ENCODE measurements at regions not wholly inside any gene's neighbourhood (a gene's known extent, or its start where the extent isn't known, plus 50 kb on each side); places are given as distances from the start of the nearest gene placed in this dataset.
"Not testable (repeated sequence)": the region's sequence is repeated elsewhere in the genome, so short reads cannot be mapped to it uniquely, and the experiment has no call there.

- DNase-seq, result no peak
These were observed 128.8 kb upstream of the IL12A start for GRCh38 chr3:159859836-159860235.

- no peak for DNase-seq
These were observed 128.1 kb upstream of the IL12A start for GRCh38 chr3:159860269-159861116.

- no peak for DNase-seq
These were observed 127.2 kb upstream of the IL12A start for GRCh38 chr3:159861369-159861987.

GRCh38 chr3:159865041-159865579 lies 123.5 kb upstream of the IL12A start:
- no peak for DNase-seq

GRCh38 chr3:159866201-159866746 lies 122.4 kb upstream of the IL12A start:
- DNase-seq, result no peak

GRCh38 chr3:159867372-159867771 lies 121.3 kb upstream of the IL12A start:
- DNase-seq, result no peak

GRCh38 chr3:159870723-159871122 lies 117.9 kb upstream of the IL12A start:
- no peak for DNase-seq

GRCh38 chr3:159872374-159873109 lies 116.1 kb upstream of the IL12A start:
- DNase-seq, result no peak

- no peak for DNase-seq
These were observed 113.5 kb upstream of the IL12A start for GRCh38 chr3:159875116-159875515.

- no peak for DNase-seq
These were observed 110.7 kb upstream of the IL12A start for GRCh38 chr3:159877924-159878323.

- DNase-seq, result no peak
These were observed 109.5 kb upstream of the IL12A start for GRCh38 chr3:159879146-159879545.

GRCh38 chr3:159879598-159879997 lies 109.0 kb upstream of the IL12A start:
- DNase-seq, result no peak

- DNase-seq, result no peak
These were observed 107.4 kb upstream of the IL12A start for GRCh38 chr3:159881208-159881607.

- DNase-seq, result no peak
These were observed 106.8 kb upstream of the IL12A start for GRCh38 chr3:159881828-159882309.

- no peak for DNase-seq
These were observed 106.3 kb upstream of the IL12A start for GRCh38 chr3:159882367-159882766.

- DNase-seq, result no peak
These were observed 105.5 kb upstream of the IL12A start for GRCh38 chr3:159882790-159883779.

- DNase-seq, result no peak
These were observed 103.8 kb upstream of the IL12A start for GRCh38 chr3:159884661-159885402.

- DNase-seq, result no peak
These were observed 102.6 kb upstream of the IL12A start for GRCh38 chr3:159886050-159886449.

- not testable (repeated sequence) for DNase-seq
These were observed 102.1 kb upstream of the IL12A start for GRCh38 chr3:159886530-159886929.

- DNase-seq, result no peak
These were observed 101.5 kb upstream of the IL12A start for GRCh38 chr3:159887168-159887567.

- DNase-seq, result no peak
These were observed 100.7 kb upstream of the IL12A start for GRCh38 chr3:159887911-159888310.

Data from activated T-cell treated with anti-CD3 and anti-CD28 coated beads, Interleukin-2, amount 50 U/mL, for 48 hours (primary cell).